ENCODE measurements at regions not wholly inside any gene's neighbourhood (a gene's known extent, or its start where the extent isn't known, plus 50 kb on each side); places are given as distances from the start of the nearest gene placed in this dataset.

GRCh38 chr5:39678534-39678933 is 253.8 kb upstream of the DAB2 start:
- Histone ChIP-seq H3K4me1 (ENCODE audit: low read length) (no peaks in the 10 kb centered on the region), H2AFZ (ENCODE audit: low read depth, low read length) (no peak overlapping the region), H3K79me2 (ENCODE audit: low read length) (no peaks in the 10 kb centered on the region), H3K27me3 (ENCODE audit: low read depth, low read length) (no peaks in the 10 kb centered on the region), H3K9me3 (ENCODE audit: insufficient read depth, low read length) (no peaks in the 10 kb centered on the region), H3K9ac (ENCODE audit: low read length) (no peak overlapping the region), H4K20me1 (ENCODE audit: insufficient read depth, low read length) (no peaks in the 10 kb centered on the region), H3K4me3 (ENCODE audit: low read length) (no peak overlapping the region), H3K4me2 (ENCODE audit: low read length) (no peak overlapping the region), H3K36me3 (replicated peaks; ENCODE audit: low read depth, low read length) (no peaks in the 10 kb centered on the region), H3K27ac (ENCODE audit: low read length) (no peak overlapping the region)
- TF ChIP-seq, protein P1, sequence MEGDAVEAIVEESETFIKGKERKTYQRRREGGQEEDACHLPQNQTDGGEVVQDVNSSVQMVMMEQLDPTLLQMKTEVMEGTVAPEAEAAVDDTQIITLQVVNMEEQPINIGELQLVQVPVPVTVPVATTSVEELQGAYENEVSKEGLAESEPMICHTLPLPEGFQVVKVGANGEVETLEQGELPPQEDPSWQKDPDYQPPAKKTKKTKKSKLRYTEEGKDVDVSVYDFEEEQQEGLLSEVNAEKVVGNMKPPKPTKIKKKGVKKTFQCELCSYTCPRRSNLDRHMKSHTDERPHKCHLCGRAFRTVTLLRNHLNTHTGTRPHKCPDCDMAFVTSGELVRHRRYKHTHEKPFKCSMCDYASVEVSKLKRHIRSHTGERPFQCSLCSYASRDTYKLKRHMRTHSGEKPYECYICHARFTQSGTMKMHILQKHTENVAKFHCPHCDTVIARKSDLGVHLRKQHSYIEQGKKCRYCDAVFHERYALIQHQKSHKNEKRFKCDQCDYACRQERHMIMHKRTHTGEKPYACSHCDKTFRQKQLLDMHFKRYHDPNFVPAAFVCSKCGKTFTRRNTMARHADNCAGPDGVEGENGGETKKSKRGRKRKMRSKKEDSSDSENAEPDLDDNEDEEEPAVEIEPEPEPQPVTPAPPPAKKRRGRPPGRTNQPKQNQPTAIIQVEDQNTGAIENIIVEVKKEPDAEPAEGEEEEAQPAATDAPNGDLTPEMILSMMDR (IDR thresholded peaks at IDR 0.05; ENCODE audit: low read depth, low read length), result no peak
- TF ChIP-seq EZH2phosphoT487 (IDR thresholded peaks at IDR 0.05; ENCODE audit: low read depth), result no peak

GRCh38 chr5:39675676-39676075 is 250.9 kb upstream of the DAB2 start:
- H2AFZ ChIP-seq (ENCODE audit: low read depth, low read length), result no peak overlapping the region
- H3K4me1 ChIP-seq (ENCODE audit: low read length), result no peaks in the 10 kb centered on the region
- TF ChIP-seq, protein P1 (IDR thresholded peaks at IDR 0.05; ENCODE audit: low read depth, low read length), result no peak
- TF ChIP-seq EZH2phosphoT487 (IDR thresholded peaks at IDR 0.05; ENCODE audit: low read depth), result no peak
- H3K79me2 ChIP-seq (ENCODE audit: low read length), result no peaks in the 10 kb centered on the region
- no peak overlapping the region for H3K9ac ChIP-seq (ENCODE audit: low read length)
- H3K4me2 ChIP-seq (ENCODE audit: low read length), result no peak overlapping the region
- H3K4me3 ChIP-seq (ENCODE audit: low read length), result no peak overlapping the region
- H3K36me3 ChIP-seq (replicated peaks; ENCODE audit: low read depth, low read length), result no peaks in the 10 kb centered on the region
- H3K9me3 ChIP-seq (ENCODE audit: insufficient read depth, low read length), result no peaks in the 10 kb centered on the region
- H3K27me3 ChIP-seq (ENCODE audit: low read depth, low read length), result no peaks in the 10 kb centered on the region
- H3K27ac ChIP-seq (ENCODE audit: low read length), result no peak overlapping the region
- no peaks in the 10 kb centered on the region for H4K20me1 ChIP-seq (ENCODE audit: insufficient read depth, low read length)

GRCh38 chr5:39674209-39675082 is 249.7 kb upstream of the DAB2 start:
- no peaks in the 10 kb centered on the region for H3K79me2 ChIP-seq (ENCODE audit: low read length)
- H3K36me3 ChIP-seq (replicated peaks; ENCODE audit: low read depth, low read length), result no peaks in the 10 kb centered on the region
- H2AFZ ChIP-seq (ENCODE audit: low read depth, low read length), result no peak overlapping the region
- H3K27ac ChIP-seq (ENCODE audit: low read length), result no peak overlapping the region
- no peaks in the 10 kb centered on the region for H4K20me1 ChIP-seq (ENCODE audit: insufficient read depth, low read length)
- no peak overlapping the region for H3K4me3 ChIP-seq (ENCODE audit: low read length)
- no peak overlapping the region for H3K4me2 ChIP-seq (ENCODE audit: low read length)
- no peak overlapping the region for H3K9ac ChIP-seq (ENCODE audit: low read length)
- H3K27me3 ChIP-seq (ENCODE audit: low read depth, low read length), result no peaks in the 10 kb centered on the region
- TF ChIP-seq, protein P1 (IDR thresholded peaks at IDR 0.05; ENCODE audit: low read depth, low read length), result no peak
- TF ChIP-seq EZH2phosphoT487 (IDR thresholded peaks at IDR 0.05; ENCODE audit: low read depth), result no peak
- H3K4me1 ChIP-seq (ENCODE audit: low read length), result no peaks in the 10 kb centered on the region
- no peaks in the 10 kb centered on the region for H3K9me3 ChIP-seq (ENCODE audit: insufficient read depth, low read length)

GRCh38 chr5:39671561-39671961 is 246.8 kb upstream of the DAB2 start:
- Histone ChIP-seq H3K4me3 (ENCODE audit: low read length) (no peak overlapping the region), H3K27ac (ENCODE audit: low read length) (no peak overlapping the region), H3K79me2 (ENCODE audit: low read length) (no peaks in the 10 kb centered on the region), H3K27me3 (ENCODE audit: low read depth, low read length) (no peaks in the 10 kb centered on the region), H2AFZ (ENCODE audit: low read depth, low read length) (no peak overlapping the region), H3K4me2 (ENCODE audit: low read length) (no peak overlapping the region), H4K20me1 (ENCODE audit: insufficient read depth, low read length) (no peaks in the 10 kb centered on the region), H3K9me3 (ENCODE audit: insufficient read depth, low read length) (no peaks in the 10 kb centered on the region), H3K9ac (ENCODE audit: low read length) (no peak overlapping the region), H3K4me1 (ENCODE audit: low read length) (no peaks in the 10 kb centered on the region), H3K36me3 (replicated peaks; ENCODE audit: low read depth, low read length) (no peaks in the 10 kb centered on the region)
- TF ChIP-seq EZH2phosphoT487 (IDR thresholded peaks at IDR 0.05; ENCODE audit: low read depth), result no peak
- TF ChIP-seq, protein P1 (IDR thresholded peaks at IDR 0.05; ENCODE audit: low read depth, low read length), result no peak

Data from OCI-LY3 (cell line).